A673 (cell line): ENCODE measurements at regions not wholly inside any gene's neighbourhood (a gene's known extent, or its start where the extent isn't known, plus 50 kb on each side); places are given as distances from the start of the nearest gene placed in this dataset.

Source experiments
- BruUV-seq: library from RNA; stranded (reverse); fragments of 400-500 nt; replicated peaks from 2 replicates; lab custom pipeline; 2021; lab: Mats Ljungman, UMichigan
- CTCF ChIA-PET: fragments of 300-600 bp; sonication (Branson Sonifier 250); formaldehyde crosslinking; loops from one replicate; lab custom pipeline; 2022; ENCODE audit warnings: antibody characterized with exemption; lab: Charles Lee
- POLR2A ChIA-PET: fragments of 300-600 bp; sonication (Branson Sonifier 250); formaldehyde crosslinking; loops from one replicate; lab custom pipeline; 2022; ENCODE audit warnings: antibody characterized with exemption; ENCODE audit not compliant: low non-redundant PET; lab: Charles Lee
- DNase-seq: peaks from one replicate; pipeline ENCODE4 v3.0.0-alpha.2; 2015; ENCODE audit warnings: low spot score
- H3K27ac ChIP-seq: fragments of 200-600 bp; sonication (generic); 2 replicates; pipeline ENCODE4 v1.5.1; 2016; ENCODE audit warnings: mixed run types, low read depth, mild to moderate bottlenecking, mixed read lengths, antibody characterized with exemption, low read length; ENCODE audit not compliant: poor library complexity, severe bottlenecking
- H3K27me3 ChIP-seq: fragments of 200-600 bp; sonication (generic); replicated peaks from 2 replicates; pipeline ENCODE4 v1.6.1; 2017; ENCODE audit warnings: mixed run types, low read depth, mild to moderate bottlenecking, mixed read lengths, antibody characterized with exemption, low read length; ENCODE audit not compliant: insufficient read depth, poor library complexity
- H3K36me3 ChIP-seq: fragments of 200-600 bp; sonication (generic); 2 replicates; pipeline ENCODE4 v1.6.1; 2016; ENCODE audit warnings: mixed run types, mild to moderate bottlenecking, mixed read lengths, antibody characterized with exemption, low read length; ENCODE audit not compliant: insufficient read depth, poor library complexity, severe bottlenecking
- H3K4me1 ChIP-seq: fragments of 200-600 bp; sonication (generic); 2 replicates; pipeline ENCODE4 v1.6.1; 2017; ENCODE audit warnings: mixed run types, mild to moderate bottlenecking, mixed read lengths, antibody characterized with exemption, low read length; ENCODE audit not compliant: insufficient read depth, poor library complexity, severe bottlenecking
- H3K4me3 ChIP-seq: fragments of 200-600 bp; sonication (generic); 2 replicates; pipeline ENCODE4 v1.5.1; 2016; ENCODE audit warnings: low read depth, mixed run types, mild to moderate bottlenecking, mixed read lengths, low read length; ENCODE audit not compliant: poor library complexity, severe bottlenecking
- H3K9me3 ChIP-seq: fragments of 200-600 bp; sonication (generic); 2 replicates; pipeline ENCODE4 v1.6.1; 2016; ENCODE audit warnings: mixed run types, low read depth, mild to moderate bottlenecking, mixed read lengths, antibody characterized with exemption, low read length; ENCODE audit not compliant: poor library complexity, severe bottlenecking
- CTCF ChIP-seq: fragments of 300-800, 200-600 bp; sonication (generic); conservative IDR thresholded peaks from 2 replicates; pipeline ENCODE4 v1.5.1; 2017; ENCODE audit warnings: low read depth, mild to moderate bottlenecking, antibody characterized with exemption, low read length, moderate library complexity, mixed read lengths
- EZH2 ChIP-seq: fragments of 200-600 bp; sonication (generic); IDR thresholded peaks from 2 replicates; pipeline ENCODE4 v1.6.1; 2017; ENCODE audit warnings: borderline replicate concordance, low read depth, mild to moderate bottlenecking, mixed read lengths, antibody characterized with exemption, low read length; ENCODE audit not compliant: poor library complexity, severe bottlenecking
- intact Hi-C: fragments of 100-400 bp; cut with micrococcal nuclease; formaldehyde crosslinking; loops from one replicate; pipeline ENCODE4 v1.10.0; 2022; ENCODE audit not compliant: unreplicated experiment

- no peak for DNase-seq
- H3K9me3 ChIP-seq = no peaks in the 10 kb centered on the region
- TF ChIP-seq EZH2 = no peak
- no peak for TF ChIP-seq CTCF
- ChIA-PET POLR2A (no interaction called here), CTCF (no interaction called here)
- intact Hi-C loops = no loop called here
- no peak overlapping the region for H3K27ac ChIP-seq
- no TSS peak for BruUV-seq
- no peaks in the 10 kb centered on the region for H3K4me1 ChIP-seq
- H3K4me3 ChIP-seq = no peak overlapping the region
- H3K27me3 ChIP-seq = peaks cover 7% of the 10 kb centered on the region
- H3K36me3 ChIP-seq = no peaks in the 10 kb centered on the region
Measured at GRCh38 chr2:164065038-164065437, 329.2 kb upstream of the FIGN start.

- Histone ChIP-seq H3K4me3 (no peak overlapping the region), H3K27me3 (peaks cover 22% of the 10 kb centered on the region), H3K4me1 (no peaks in the 10 kb centered on the region), H3K36me3 (no peaks in the 10 kb centered on the region), H3K9me3 (no peaks in the 10 kb centered on the region), H3K27ac (no peak overlapping the region)
- intact Hi-C loops = loop anchor here (2.0 to 5.0 kb wide), 2 partner anchors 714 to 870 kb away; no protein-coding TSS in a partner anchor
- TF ChIP-seq CTCF (peak; percentile 77), EZH2 (no peak)
- ChIA-PET CTCF (interaction anchor here (0.5 to 1.1 kb wide), 4 partner anchors 173 to 882 kb away, joined by 3 to 5 read pairs (median 4); no protein-coding TSS in a partner anchor), POLR2A (no interaction called here)
- no TSS peak for BruUV-seq
- peak; percentile 50 for DNase-seq
Measured at GRCh38 chr2:164061129-164061746, 325.4 kb upstream of the FIGN start.

GRCh38 chr2:164060031-164060430, 324.2 kb upstream of the FIGN start:
- no peak for DNase-seq
- Histone ChIP-seq H3K4me3 (no peak overlapping the region), H3K27ac (no peak overlapping the region), H3K9me3 (no peaks in the 10 kb centered on the region), H3K27me3 (peaks cover 33% of the 10 kb centered on the region), H3K4me1 (no peaks in the 10 kb centered on the region), H3K36me3 (no peaks in the 10 kb centered on the region)
- ChIA-PET CTCF (no interaction called here), POLR2A (no interaction called here)
- no peak for TF ChIP-seq CTCF
- TF ChIP-seq EZH2 = no peak
- intact Hi-C loops = loop anchor here (2.0 to 5.0 kb wide), 2 partner anchors 713 to 869 kb away; no protein-coding TSS in a partner anchor
- BruUV-seq = no TSS peak
